Gastrocnemius medialis (tissue), 4 donors: ENCODE measurements at regions not wholly inside any gene's neighbourhood (a gene's known extent, or its start where the extent isn't known, plus 50 kb on each side); places are given as distances from the start of the nearest gene placed in this dataset.

Experiments
- ATAC-seq, 2 donors: fragments of 150-250 bp; one replicate each; pipeline ENCODE4 v1.9.1; 2016
- DNase-seq, 2 donors: peaks; one replicate each; pipeline ENCODE4 v3.0.0-alpha.2; 2019
- H3K27ac ChIP-seq, 4 donors: fragments of 200-600 bp; sonication (generic); 1 replicate in 1 of 4; 2 replicates in 3 of 4; pipeline ENCODE4 v1.5.1; 2016 to 2018; ENCODE audit warnings: mild to moderate bottlenecking in 2 of 4, moderate library complexity in 1 of 4
- H3K27me3 ChIP-seq, 3 donors: fragments of 200-600 bp; sonication (generic) in 2 of 3; 1 replicate in 1 of 3; 2 replicates in 2 of 3; pipeline versions ENCODE4 v1.5.1 to v1.6.0; 2016 to 2019; ENCODE audit warnings: mild to moderate bottlenecking in 1 of 3, moderate library complexity in 1 of 3
- H3K36me3 ChIP-seq, 2 donors: fragments of 200-600 bp; sonication (generic) in 1 of 2; one replicate each; pipeline ENCODE4 v1.5.1; 2017 to 2018
- H3K4me1 ChIP-seq, 2 donors: fragments of 200-600 bp; sonication (generic) in 1 of 2; one replicate each; pipeline ENCODE4 v1.5.1; 2016 to 2017; ENCODE audit warnings: mild to moderate bottlenecking in 2 of 2
- H3K4me3 ChIP-seq, 4 donors: fragments of 200-600 bp; sonication (generic) in 3 of 4; 1 replicate in 1 of 4; 2 replicates in 3 of 4; pipeline ENCODE4 v1.5.1; 2016 to 2019; ENCODE audit warnings: mild to moderate bottlenecking in 2 of 4
- H3K9me3 ChIP-seq, 3 donors: fragments of 200-600 bp; sonication (generic) in 2 of 3; 1 replicate in 1 of 3; 2 replicates in 2 of 3; pipeline ENCODE4 v1.5.1; 2016 to 2019
- CTCF ChIP-seq, 5 experiments: fragments of 450-650 bp in 3 of 5; fragments of 200-600 bp in 2 of 5; sonication (generic) in 2 of 5; IDR thresholded peaks in 4 of 5; conservative IDR thresholded peaks in 1 of 5; 1 replicate in 4 of 5; 2 replicates in 1 of 5; pipeline ENCODE4 v1.5.1; 2016 to 2019; ENCODE audit warnings: antibody characterized with exemption in 5 of 5, mild to moderate bottlenecking in 3 of 5, moderate library complexity in 3 of 5
- POLR2A ChIP-seq, 2 donors: fragments of 450-650 bp; IDR thresholded peaks; one replicate each; pipeline ENCODE4 v1.6.1; 2017; ENCODE audit warnings: antibody characterized with exemption in 2 of 2, mild to moderate bottlenecking in 2 of 2, moderate library complexity in 2 of 2
- in situ Hi-C, 4 donors: fragments of 200-750 bp; cut with MboI; loops; one replicate each; pipeline versions ENCODE4 v1.15.0 to v1.8.0; 2017; ENCODE audit warnings: low sequenced_read_pairs in 4 of 4
- intact Hi-C: fragments of 100-400 bp; cut with DNase I; formaldehyde crosslinking; loops from one replicate; pipeline ENCODE4 v1.15.1; 2023; ENCODE audit warnings: low total_unique reads

DNA sequence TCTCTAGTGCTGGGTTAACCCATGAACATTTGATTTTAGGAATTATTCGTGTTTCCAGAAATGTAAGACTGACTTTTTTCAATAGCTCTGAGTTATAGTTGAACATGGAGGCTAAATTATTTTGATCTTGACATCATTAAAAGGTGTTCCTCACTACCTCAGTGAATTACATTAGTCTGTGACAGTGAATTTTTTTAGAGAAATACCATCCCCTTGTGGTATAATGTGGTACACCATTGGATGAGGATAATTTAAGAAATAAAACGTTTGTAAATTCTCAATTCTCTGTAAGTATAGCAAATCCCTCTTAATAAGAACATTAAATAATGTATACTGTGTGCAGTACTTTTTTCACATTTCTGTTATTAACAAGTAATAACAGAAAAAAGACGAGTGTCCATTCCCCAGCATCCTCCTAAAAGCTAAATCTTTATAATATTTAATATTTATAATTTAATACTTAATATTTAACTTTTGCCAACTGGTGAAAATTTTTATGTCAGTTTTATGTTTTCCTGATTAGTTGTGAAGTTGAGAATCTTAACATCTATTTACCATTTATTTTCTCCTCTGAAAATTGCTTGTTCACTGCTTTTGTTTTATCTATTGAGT lies 70.3 kb upstream of the CWC22 start:
- in situ Hi-C loops = no loop called here
- no peak for TF ChIP-seq POLR2A (IDR thresholded peaks at IDR 0.05)
- TF ChIP-seq CTCF (IDR thresholded peaks at IDR 0.05 in 4 of 5, conservative IDR thresholded peaks at IDR 0.05 in 1 of 5) = peak; percentile 20 to 50 (median 30)
- DNase-seq (no peak), ATAC-seq (no peak)
- intact Hi-C loops = no loop called here
- no peaks in the 10 kb centered on the region for H3K9me3 ChIP-seq
- H3K27me3 ChIP-seq = no peaks in the 10 kb centered on the region
- no peaks in the 10 kb centered on the region for H3K4me1 ChIP-seq
- H3K4me3 ChIP-seq = no peak overlapping the region
- no peaks in the 10 kb centered on the region for H3K36me3 ChIP-seq
- H3K27ac ChIP-seq = no peak overlapping the region

DNA sequence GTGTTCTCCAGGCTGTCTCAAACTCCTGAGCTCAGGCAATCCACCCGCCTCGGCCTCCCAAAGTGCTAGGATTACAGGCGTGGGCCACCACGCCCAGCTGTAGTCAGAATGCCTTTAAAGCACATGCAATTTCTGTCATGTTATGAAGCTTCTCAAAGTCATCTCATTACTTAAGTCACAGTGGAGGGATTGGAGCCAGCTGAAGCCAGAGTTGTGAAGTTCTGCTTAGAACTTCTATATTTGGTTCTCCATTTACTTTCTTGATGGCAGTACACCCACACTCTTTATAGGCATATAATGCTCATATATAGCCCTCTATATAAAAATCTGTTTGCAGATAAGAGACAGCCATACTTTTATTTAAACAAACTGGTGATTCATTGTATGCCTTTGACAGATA lies 68.8 kb upstream of the CWC22 start:
- Histone ChIP-seq H3K4me3 (no peak overlapping the region), H3K9me3 (no peaks in the 10 kb centered on the region), H3K4me1 (no peaks in the 10 kb centered on the region), H3K27ac (no peak overlapping the region), H3K36me3 (no peaks in the 10 kb centered on the region), H3K27me3 (no peaks in the 10 kb centered on the region)
- no peak for DNase-seq
- ATAC-seq = no peak
- in situ Hi-C loops = no loop called here
- intact Hi-C loops = no loop called here
- TF ChIP-seq CTCF (IDR thresholded peaks at IDR 0.05 in 4 of 5, conservative IDR thresholded peaks at IDR 0.05 in 1 of 5) (no peak), POLR2A (IDR thresholded peaks at IDR 0.05) (no peak)

DNA sequence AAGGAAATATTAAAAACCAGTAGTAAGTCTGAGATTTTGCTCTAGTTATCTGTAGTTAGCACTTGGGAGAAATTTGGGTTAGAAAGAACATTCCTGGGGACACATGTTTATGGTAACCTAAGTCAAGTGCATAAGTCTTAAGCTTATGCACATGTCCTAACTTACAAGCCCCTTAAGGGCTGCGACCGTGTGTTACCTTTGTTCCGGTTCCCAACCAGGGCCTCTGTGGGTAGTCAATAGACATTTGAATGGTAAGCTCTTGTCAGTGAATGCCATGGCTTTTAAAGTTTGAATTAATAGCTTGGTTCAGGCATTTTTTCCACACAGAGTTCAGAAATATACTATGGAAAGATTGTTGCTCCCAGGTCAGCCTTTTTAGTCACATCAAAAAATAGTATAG lies 64.7 kb upstream of the CWC22 start:
- DNase-seq (no peak), ATAC-seq (no peak)
- H3K9me3 ChIP-seq = no peaks in the 10 kb centered on the region
- no peaks in the 10 kb centered on the region for H3K4me1 ChIP-seq
- in situ Hi-C loops = no loop called here
- H3K36me3 ChIP-seq = no peaks in the 10 kb centered on the region
- no peaks in the 10 kb centered on the region for H3K27me3 ChIP-seq
- H3K4me3 ChIP-seq = no peak overlapping the region
- intact Hi-C loops = no loop called here
- no peak overlapping the region for H3K27ac ChIP-seq
- TF ChIP-seq CTCF (IDR thresholded peaks at IDR 0.05 in 4 of 5, conservative IDR thresholded peaks at IDR 0.05 in 1 of 5) = no peak
- TF ChIP-seq POLR2A (IDR thresholded peaks at IDR 0.05) = no peak

DNA sequence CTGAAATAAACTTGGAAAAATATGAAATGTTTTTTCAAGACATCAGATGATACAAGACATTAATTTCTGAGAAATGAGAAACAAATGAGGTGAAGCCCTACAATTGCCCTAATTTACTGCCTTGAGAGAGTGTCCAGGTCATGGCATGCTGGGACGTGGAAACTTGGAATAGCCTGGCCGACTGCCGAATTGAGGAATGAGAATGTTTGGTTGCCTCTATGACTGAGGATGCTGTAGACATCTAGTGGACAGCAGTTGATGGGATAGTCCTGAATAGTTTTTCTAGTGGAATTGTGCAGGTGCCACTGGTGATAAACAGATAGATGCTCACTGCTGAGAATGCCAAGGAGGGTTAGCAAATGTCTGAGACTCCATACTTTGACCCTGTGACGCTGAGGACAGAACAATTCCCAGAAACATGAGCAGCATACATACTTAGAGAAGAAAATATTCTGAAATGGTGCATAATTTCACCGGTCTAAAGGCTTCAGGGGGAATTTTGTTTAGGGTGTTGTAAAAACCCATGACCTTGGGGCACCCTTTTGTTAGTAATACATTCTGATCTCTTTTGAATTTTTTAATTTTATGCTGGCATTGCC lies 56.5 kb upstream of the CWC22 start:
- intact Hi-C loops = no loop called here
- Histone ChIP-seq H3K9me3 (no peaks in the 10 kb centered on the region), H3K27ac (no peak overlapping the region), H3K4me3 (no peak overlapping the region), H3K4me1 (no peaks in the 10 kb centered on the region), H3K27me3 (no peaks in the 10 kb centered on the region), H3K36me3 (no peaks in the 10 kb centered on the region)
- DNase-seq = no peak
- ATAC-seq = no peak
- in situ Hi-C loops = no loop called here
- TF ChIP-seq POLR2A (IDR thresholded peaks at IDR 0.05) = no peak

DNA sequence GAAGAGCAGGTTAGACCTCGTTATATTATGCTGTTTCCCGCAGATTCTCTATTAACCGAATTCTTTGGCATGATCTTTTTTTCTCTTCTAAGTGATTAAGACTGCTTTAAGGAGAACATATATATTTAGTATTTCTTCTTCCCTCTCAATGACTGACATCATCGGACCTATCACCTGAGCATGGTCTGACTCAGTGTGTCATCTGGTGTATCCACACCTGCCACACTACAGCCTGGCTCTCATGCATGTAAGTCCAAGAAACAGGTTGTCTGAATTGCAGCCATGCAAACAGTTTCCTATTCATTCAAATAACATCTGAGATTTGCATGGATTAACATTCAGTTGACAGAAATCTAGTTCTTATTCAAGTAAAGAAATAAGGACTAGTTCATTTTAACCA lies 55.1 kb upstream of the CWC22 start:
- no peaks in the 10 kb centered on the region for H3K9me3 ChIP-seq
- intact Hi-C loops (no loop called here), in situ Hi-C loops (no loop called here)
- no peak for DNase-seq
- no peak overlapping the region for H3K27ac ChIP-seq
- TF ChIP-seq CTCF (IDR thresholded peaks at IDR 0.05 in 4 of 5, conservative IDR thresholded peaks at IDR 0.05 in 1 of 5) = no peak
- TF ChIP-seq POLR2A (IDR thresholded peaks at IDR 0.05) = no peak
- no peaks in the 10 kb centered on the region for H3K27me3 ChIP-seq
- H3K4me3 ChIP-seq = no peak overlapping the region
- H3K36me3 ChIP-seq = no peaks in the 10 kb centered on the region
- H3K4me1 ChIP-seq = no peaks in the 10 kb centered on the region
- no peak for ATAC-seq
